Fibroblast of skin of right biceps (primary cell): ENCODE measurements at regions not wholly inside any gene's neighbourhood (a gene's known extent, or its start where the extent isn't known, plus 50 kb on each side); places are given as distances from the start of the nearest gene placed in this dataset.

Source experiments
- DNase-seq: peaks from one replicate; pipeline ENCODE4 v3.0.0-alpha.2; 2013

DNA sequence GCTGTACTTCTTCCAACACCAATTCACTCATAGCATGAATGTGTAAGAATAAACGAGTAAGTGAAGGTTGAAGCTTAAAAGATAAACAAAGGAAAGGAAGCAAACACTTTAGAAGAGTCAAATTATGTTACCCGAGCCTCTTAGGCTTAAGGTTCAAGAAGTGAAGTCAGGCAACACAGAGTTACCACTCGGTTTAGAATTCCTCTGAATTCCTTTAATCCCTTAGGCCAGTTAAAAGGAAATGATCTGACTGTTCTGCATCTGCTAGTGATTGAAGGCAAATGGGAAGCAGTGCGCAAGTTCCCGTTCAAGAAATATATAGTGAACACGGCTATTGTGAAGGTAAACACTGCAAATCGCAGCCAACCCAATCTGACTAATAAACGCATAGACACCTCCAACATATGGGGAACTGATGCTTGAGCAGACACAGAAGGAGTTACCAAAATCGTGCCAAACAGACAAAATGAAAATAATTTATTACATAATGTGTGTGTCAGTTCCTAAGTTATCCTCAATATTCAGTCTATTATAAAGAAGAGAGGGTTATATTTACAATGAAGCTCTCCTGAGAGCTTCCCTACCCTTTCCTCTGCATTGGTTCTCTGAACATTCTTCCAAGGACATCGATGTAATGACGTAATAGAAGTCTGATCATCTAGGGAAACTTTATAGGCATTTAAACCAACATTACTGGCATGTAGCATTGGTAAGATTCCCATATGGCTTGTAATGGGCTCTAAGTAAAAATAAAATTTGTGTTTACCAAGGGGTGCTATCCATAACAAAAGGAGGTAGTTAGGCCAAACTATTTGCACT lies 837.1 kb upstream of the ZNF608 start:
- peak; percentile 30 for DNase-seq

- no peak for DNase-seq
Observed at GRCh38 chr5:125584140-125584520, 837.7 kb upstream of the ZNF608 start.

GRCh38 chr5:125587631-125588030 lies 835.6 kb upstream of the GRAMD2B start:
- DNase-seq: no peak

DNA sequence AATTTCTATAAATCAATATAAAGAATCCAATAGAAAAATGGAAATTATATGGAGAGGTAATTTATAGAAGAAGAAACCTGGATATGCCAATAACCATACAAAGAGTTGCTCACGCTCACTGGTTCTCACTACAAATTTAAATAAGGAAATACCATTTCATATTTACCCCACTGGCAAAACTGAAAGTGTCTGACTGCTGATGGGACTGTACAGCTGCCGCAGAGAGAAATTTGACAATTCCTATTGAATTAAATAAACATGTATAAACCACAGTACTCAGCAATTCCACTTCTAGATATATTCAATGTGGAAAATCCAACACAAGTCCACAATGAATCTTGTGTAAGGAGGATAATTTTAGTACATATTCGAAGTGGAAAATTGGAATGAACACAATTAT lies 830.4 kb upstream of the GRAMD2B start:
- no peak for DNase-seq

DNA sequence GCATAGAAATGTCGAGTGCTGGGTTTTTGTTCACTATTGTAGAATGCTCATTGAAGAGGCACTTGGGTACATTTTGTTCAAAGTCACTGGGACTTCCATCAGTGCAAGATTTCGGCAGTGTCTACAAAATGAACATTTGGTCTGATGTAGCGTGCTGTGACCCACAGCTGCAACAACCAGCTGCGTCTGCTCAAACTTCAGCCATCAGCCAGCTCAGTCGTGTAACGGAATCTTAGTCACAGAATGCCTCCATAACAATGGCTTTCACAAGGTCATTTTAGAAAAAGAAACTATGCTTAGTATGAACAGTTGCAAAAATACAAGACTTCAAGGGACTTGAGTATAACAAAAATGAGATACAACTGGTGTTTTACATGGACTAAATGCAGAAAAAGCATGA lies 828.1 kb upstream of the GRAMD2B start:
- DNase-seq: no peak

- DNase-seq: no peak
Observed at GRCh38 chr5:125595845-125596244, 827.4 kb upstream of the GRAMD2B start.

DNA sequence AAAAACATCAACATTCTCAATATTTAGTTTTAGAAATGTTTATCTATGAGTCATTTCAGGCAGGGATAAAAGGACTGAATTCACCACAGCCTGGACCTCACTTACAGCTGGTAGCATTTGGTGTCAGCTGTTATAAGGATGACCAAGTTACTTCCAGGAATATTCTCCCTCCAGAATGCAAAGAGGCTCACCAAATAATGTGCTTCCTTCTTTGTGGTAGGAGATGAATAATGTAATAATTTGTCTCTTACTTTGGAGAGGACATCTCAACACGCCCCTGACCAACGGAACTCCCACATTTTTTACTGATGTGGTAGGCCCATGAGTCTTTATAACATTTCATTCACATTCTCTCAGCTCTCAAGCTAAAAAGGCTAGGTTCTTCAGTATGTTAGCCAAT lies 825.9 kb upstream of the GRAMD2B start:
- DNase-seq: peak; percentile 67

GRCh38 chr5:125600559-125600958 lies 822.6 kb upstream of the GRAMD2B start:
- no peak for DNase-seq

- DNase-seq: no peak
Observed at GRCh38 chr5:125602184-125602583, 821.0 kb upstream of the GRAMD2B start.

DNA sequence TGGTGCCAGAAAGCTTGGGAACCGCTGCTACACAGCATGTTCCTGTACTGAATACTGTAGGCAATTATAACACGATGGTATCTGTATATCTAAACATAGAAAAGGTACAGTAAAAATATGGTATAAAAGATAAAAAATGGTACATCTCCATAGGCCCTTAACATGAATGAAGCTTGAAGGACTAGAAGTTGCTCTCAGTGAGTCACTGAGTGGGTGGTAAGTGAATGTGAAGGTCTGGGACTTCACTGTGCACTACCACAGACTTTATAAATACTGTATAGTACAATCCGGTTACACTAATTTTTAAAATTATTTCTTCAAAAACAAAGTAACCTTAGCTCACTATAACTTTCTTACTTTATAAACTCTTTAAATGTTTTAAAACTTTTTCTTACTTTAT lies 819.9 kb upstream of the GRAMD2B start:
- DNase-seq: no peak

- no peak for DNase-seq
Observed at GRCh38 chr5:125604104-125604503, 819.1 kb upstream of the GRAMD2B start.

DNA sequence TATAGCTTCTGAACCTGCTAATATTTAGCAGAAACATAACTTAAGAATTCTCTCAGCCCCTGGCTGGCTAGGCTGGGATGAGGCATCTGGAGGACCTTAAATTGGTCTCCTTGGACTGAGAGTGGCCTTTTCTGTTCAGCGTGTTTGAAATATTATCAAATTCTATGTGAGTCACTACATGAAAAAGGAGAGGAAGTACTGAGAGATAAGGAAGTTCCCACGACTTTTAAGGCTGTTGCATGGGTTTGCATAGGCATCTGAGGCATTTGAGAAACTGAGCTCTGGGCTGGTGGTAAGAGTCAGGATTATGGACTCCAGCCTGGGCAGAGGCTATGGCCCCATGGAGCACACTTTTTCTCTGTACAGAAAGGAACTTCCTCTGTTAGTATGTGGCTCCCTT lies 816.2 kb upstream of the GRAMD2B start:
- DNase-seq: peak; percentile 23

GRCh38 chr5:125609011-125609410 lies 814.2 kb upstream of the GRAMD2B start:
- DNase-seq: no peak

- no peak for DNase-seq
Observed at GRCh38 chr5:125610892-125611291, 812.3 kb upstream of the GRAMD2B start.

GRCh38 chr5:125611541-125611940 lies 811.7 kb upstream of the GRAMD2B start:
- no peak for DNase-seq

- DNase-seq: no peak
Observed at GRCh38 chr5:125612181-125612721, 811.0 kb upstream of the GRAMD2B start.

GRCh38 chr5:125612776-125613175 lies 810.4 kb upstream of the GRAMD2B start:
- no peak for DNase-seq

- no peak for DNase-seq
Observed at GRCh38 chr5:125630237-125630636, 793.0 kb upstream of the GRAMD2B start.

DNA sequence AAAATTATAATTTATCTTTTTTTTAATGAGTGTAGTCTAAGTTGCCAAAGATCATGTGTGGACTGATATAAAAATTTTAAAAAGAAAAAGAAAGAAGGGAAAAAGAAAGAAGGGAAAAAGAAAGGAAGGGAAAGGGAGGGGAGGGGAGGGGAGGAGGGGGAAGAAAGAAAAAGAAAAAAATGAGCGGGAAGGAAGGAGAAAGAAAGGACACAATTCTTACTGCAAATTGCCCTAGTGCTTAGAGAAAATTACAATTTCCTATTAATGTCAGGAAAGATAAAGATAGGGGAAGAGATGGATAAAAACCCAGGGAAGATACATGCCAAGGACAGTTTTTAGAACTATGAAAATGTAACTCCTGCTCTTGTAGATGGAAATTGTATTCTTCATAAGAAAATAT lies 789.7 kb upstream of the GRAMD2B start:
- no peak for DNase-seq

DNA sequence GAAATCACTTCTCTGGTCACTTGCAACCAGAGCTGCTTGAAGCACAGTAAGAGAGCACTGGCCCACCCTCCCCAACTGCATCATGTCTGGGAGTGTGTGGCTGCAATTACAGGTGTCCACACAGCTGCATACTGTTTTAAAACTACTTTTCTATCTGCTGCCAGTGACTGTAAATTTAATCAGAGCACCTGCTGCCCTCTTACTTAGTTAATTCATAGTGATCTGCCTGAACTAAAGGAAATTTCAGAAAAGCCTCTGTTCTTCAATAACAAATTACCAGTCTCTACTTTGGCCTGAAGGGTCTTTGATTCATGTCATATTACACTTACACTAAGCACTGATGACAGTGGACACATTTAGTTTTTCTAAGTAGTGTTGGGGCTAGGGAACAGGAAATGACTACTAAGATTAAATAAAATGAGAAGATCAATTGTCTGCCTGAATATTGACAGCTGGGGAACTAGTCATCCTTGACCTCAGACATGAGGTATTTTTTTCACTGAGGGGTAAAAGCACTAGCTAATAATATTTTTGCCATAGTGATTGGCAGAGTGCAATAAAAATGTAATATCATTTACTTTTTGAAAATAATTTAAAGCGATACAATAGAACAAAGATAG lies 788.9 kb upstream of the GRAMD2B start:
- DNase-seq: no peak

GRCh38 chr5:125639858-125640257 lies 783.4 kb upstream of the GRAMD2B start:
- no peak for DNase-seq

DNA sequence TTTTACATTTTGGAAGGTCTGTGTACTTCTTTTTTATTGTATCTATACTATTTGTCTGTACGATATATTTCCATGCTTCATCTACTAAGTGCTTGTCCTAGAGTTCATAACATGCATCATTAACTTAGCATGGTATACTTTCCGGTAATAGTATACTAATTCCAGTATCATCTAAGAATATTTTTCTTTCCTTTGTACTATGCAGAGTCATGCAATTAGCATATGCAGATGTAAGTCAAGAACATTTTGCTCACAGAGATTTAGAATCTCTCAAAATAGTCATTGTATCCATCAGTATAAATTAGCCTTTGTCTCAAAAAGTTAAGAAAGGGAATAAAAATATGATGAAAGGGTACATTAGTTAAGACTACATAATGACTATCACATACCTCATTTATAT lies 770.4 kb upstream of the GRAMD2B start:
- DNase-seq: no peak

DNA sequence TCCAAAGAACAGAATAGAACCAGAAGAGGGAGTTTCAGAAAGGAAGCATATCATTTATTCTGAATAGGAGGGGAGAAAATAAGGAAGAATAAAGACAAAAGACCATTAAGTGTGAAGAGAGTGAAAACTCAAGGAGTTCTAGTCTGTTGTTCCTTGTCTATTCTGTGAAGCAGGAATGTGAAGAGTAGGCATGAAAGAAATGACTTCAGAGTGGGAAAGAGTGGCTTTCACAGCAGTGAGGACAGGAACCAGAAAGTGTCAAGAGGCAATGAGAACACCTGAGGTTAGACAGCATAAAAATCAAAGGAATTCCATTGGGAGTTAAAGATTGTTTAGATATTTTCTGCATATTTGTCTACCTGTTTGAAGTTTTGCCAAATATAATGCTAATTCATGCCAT lies 768.8 kb upstream of the GRAMD2B start:
- no peak for DNase-seq

GRCh38 chr5:125655156-125655555 lies 768.1 kb upstream of the GRAMD2B start:
- no peak for DNase-seq

- no peak for DNase-seq
Observed at GRCh38 chr5:125657936-125658335, 765.3 kb upstream of the GRAMD2B start.
